ENCODE measurements at regions not wholly inside any gene's neighbourhood (a gene's known extent, or its start where the extent isn't known, plus 50 kb on each side); places are given as distances from the start of the nearest gene placed in this dataset.

DNA sequence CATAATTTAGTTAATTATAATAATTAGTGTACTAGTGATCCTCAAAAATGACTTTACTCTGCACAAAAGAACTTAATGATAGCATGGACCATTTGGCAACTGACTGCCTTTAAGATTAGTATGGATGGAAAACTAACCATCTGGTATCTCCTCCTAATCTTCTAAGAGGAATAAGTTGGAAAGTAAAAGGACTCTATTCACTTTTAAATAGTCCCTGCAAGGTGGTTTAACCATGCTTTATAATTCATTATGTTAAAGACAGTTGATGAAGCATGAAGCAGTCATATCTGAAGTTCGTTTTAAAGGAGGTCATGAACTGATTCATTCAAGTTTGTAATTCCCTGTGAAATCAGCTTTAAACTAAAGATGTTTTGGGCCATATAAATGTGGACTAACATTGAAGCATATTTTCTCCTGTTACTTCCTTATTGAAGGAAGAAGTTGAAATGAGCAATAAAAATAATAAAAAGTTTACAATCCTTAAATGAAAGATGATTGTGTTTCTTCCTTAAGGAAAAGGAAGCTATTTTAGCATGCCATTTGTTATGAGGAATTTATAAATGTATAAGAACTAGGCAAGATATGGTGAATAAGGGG, 446.0 kb downstream of the XIRP2 start:
- Histone ChIP-seq H3K4me1 (ENCODE audit: control insufficient read depth in 4 of 4, insufficient read depth in 4 of 4, low read length in 3 of 4) (no peaks in the 10 kb centered on the region), H3K36me3 (ENCODE audit: control insufficient read depth in 4 of 4, insufficient read depth in 3 of 4, low read depth in 1 of 4, low read length in 3 of 4) (no peaks in the 10 kb centered on the region), H3K27ac (ENCODE audit: low read depth in 1 of 2, low read length in 2 of 2) (no peak overlapping the region), H3K9ac (ENCODE audit: low read depth in 1 of 2, low read length in 2 of 2) (no peak overlapping the region), H3K9me3 (ENCODE audit: control insufficient read depth in 4 of 4, low read length in 3 of 4) (no peaks in the 10 kb centered on the region), H3K27me3 (ENCODE audit: control insufficient read depth in 4 of 4, insufficient read depth in 4 of 4, low read length in 3 of 4) (peaks cover 0 to 3% (median 0%) of the 10 kb centered on the region in 4 donors), H3K4me3 (ENCODE audit: low read depth in 1 of 3, low read length in 3 of 3) (no peak overlapping the region)
- TF ChIP-seq RAD21 (IDR thresholded peaks at IDR 0.05) (no peak), ZBTB33 (IDR thresholded peaks at IDR 0.05) (no peak), YY1 (IDR thresholded peaks at IDR 0.05) (no peak), GABPA (IDR thresholded peaks at IDR 0.05 in 1 of 2, conservative IDR thresholded peaks at IDR 0.05 in 1 of 2) (no peak), HNF4A (conservative IDR thresholded peaks at IDR 0.05) (no peak), JUND (IDR thresholded peaks at IDR 0.05) (no peak), REST (IDR thresholded peaks at IDR 0.05) (no peak), ATF3 (IDR thresholded peaks at IDR 0.05) (no peak), TAF1 (conservative IDR thresholded peaks at IDR 0.05) (no peak), NR2F2 (IDR thresholded peaks at IDR 0.05) (no peak), HNF4G (IDR thresholded peaks at IDR 0.05) (no peak), FOXA2 (IDR thresholded peaks at IDR 0.05) (no peak), EGR1 (IDR thresholded peaks at IDR 0.05; ENCODE audit: low read depth in 2 of 2) (no peak), SP1 (IDR thresholded peaks at IDR 0.05) (no peak), FOXA1 (IDR thresholded peaks at IDR 0.05) (no peak), RXRA (IDR thresholded peaks at IDR 0.05) (no peak)
- TF ChIP-seq, protein P1, sequence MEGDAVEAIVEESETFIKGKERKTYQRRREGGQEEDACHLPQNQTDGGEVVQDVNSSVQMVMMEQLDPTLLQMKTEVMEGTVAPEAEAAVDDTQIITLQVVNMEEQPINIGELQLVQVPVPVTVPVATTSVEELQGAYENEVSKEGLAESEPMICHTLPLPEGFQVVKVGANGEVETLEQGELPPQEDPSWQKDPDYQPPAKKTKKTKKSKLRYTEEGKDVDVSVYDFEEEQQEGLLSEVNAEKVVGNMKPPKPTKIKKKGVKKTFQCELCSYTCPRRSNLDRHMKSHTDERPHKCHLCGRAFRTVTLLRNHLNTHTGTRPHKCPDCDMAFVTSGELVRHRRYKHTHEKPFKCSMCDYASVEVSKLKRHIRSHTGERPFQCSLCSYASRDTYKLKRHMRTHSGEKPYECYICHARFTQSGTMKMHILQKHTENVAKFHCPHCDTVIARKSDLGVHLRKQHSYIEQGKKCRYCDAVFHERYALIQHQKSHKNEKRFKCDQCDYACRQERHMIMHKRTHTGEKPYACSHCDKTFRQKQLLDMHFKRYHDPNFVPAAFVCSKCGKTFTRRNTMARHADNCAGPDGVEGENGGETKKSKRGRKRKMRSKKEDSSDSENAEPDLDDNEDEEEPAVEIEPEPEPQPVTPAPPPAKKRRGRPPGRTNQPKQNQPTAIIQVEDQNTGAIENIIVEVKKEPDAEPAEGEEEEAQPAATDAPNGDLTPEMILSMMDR (IDR thresholded peaks at IDR 0.05; ENCODE audit: low read depth, low read length, missing input control), result no peak
- TF ChIP-seq, protein P2, sequence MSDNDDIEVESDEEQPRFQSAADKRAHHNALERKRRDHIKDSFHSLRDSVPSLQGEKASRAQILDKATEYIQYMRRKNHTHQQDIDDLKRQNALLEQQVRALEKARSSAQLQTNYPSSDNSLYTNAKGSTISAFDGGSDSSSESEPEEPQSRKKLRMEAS (IDR thresholded peaks at IDR 0.05), result no peak
- WGBS, result 35% methylated on average over 1 of the region's 1 CpG
- DNase-seq (ENCODE audit: low spot score), result no peak
